HG02798 (cell line): ENCODE measurements at regions not wholly inside any gene's neighbourhood (a gene's known extent, or its start where the extent isn't known, plus 50 kb on each side); places are given as distances from the start of the nearest gene placed in this dataset.

Experiments used
- ATAC-seq: cut with Tn5 transposase; IDR thresholded peaks from one replicate; pipeline ENCODE4 v1.9.1; 2021; ENCODE audit warnings: mild to moderate bottlenecking; ENCODE audit not compliant: unreplicated experiment, poor library complexity

DNA sequence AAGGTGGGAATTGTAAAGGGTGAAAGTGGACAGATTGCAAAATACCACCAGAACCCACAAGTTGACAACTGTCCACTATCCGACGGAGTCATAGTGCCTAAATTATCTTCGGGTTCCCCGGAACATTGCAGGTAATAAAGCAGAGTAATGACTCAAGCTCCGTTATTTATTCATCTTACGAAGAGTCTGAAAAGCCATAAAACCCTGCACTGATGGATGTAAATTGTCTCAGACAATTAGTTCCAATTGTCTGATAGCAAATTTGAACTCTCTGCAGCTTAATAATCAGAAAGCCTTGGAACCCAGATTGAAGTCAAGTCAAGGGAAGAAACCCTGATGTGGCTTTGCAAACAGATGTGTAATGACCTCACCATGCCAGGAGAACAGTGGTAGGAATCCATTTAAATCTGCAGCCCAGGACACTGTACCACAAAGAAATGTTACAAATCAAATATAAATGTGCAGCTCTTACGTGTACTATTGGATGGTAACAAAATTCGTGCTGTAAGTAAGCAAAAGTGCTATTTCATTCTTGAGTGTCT lies 437.3 kb upstream of the SOX11 start:
- ATAC-seq: no peak

GRCh38 chr2:5263291-5263690 lies 428.9 kb upstream of the SOX11 start:
- ATAC-seq: no peak

GRCh38 chr2:5264361-5264760 lies 427.8 kb upstream of the SOX11 start:
- no peak for ATAC-seq

DNA sequence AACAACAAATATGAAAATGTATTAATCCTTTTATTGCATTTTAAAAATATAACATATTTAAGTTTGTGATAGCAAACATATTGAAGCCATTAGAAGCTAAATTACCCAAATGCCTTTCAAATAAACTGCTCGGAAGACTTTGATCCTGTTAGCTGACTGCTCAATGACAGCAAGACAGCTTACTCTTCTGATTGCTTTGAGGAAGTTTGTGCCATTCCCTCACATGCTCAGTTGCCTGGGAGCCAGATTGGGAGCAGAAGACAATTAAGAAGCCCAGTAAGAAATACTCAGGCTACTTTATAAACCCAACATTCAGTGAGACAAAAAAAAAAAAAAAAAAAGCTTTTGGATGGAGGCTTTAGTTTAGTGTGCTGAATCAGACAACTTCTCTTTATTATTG lies 407.1 kb upstream of the SOX11 start:
- no peak for ATAC-seq

- no peak for ATAC-seq
These were observed 406.1 kb upstream of the SOX11 start for GRCh38 chr2:5285872-5286769.

- no peak for ATAC-seq
These were observed 404.4 kb upstream of the SOX11 start for GRCh38 chr2:5287558-5288334.

GRCh38 chr2:5290900-5291546 lies 401.2 kb upstream of the SOX11 start:
- ATAC-seq: no peak

DNA sequence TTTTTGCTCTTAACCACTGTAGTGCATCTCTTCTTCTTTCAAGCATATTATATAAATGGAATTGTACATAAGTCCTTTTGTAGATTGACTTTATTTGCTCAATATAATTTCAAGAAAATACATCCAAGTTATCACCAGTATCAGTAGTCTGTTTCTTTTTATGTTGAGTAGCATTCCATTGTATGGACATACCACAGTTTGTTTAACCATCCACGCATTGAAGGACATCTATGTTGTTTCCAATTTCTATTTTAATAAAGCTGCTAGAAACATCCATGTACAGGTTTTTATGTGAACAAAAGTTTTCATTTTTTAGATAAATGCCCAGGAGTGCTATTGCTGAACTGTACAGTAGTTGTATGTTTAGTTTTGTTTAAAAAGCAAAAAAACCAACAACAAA lies 387.5 kb upstream of the SOX11 start:
- ATAC-seq: no peak

- no peak for ATAC-seq
These were observed 377.1 kb upstream of the SOX11 start for GRCh38 chr2:5315041-5315440.

- no peak for ATAC-seq
These were observed 376.7 kb upstream of the SOX11 start for GRCh38 chr2:5315512-5315911.

- no peak for ATAC-seq
These were observed 376.1 kb upstream of the SOX11 start for GRCh38 chr2:5316001-5316490.

GRCh38 chr2:5319493-5319892 lies 372.7 kb upstream of the SOX11 start:
- ATAC-seq: no peak

DNA sequence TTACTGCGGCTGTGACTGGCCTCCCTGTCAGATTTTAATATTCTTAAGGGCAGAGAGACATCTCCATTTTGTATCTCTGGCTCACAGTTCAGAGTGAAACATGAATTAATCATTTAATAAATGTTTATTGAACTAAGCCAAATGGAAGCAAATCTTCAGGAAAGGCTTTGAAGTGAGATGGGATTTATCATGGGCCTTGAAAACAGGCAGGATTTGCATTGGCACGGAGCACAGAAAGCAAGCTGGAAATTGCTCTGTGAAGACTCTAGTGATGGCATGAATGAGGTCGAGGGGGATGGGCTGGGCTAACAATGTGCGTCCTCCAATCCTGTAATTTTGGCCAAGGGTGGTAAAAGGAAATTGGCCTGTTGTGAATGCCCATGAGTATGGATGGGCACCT lies 369.8 kb upstream of the SOX11 start:
- no peak for ATAC-seq

DNA sequence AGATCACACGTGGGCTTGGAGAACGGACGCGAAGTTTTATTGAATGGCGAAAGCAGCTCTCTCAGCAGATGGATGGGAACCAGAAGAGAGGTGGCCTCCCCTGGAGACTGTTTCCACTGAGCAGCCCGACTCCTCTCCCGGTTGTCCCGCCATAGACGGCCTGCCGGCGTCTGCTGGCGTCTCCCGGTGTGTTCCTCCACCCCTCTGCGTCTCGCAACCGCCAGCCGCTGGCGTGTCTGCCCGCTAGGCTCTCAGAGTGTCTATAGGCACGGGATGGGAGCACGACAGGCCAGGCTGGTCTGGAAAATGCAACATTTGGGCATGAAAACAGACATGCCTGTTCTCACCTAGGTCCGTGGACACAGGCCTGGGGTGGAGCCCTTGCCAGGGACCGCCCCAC lies 366.7 kb upstream of the SOX11 start:
- ATAC-seq: no peak

GRCh38 chr2:5328826-5329225 lies 363.4 kb upstream of the SOX11 start:
- ATAC-seq: no peak

DNA sequence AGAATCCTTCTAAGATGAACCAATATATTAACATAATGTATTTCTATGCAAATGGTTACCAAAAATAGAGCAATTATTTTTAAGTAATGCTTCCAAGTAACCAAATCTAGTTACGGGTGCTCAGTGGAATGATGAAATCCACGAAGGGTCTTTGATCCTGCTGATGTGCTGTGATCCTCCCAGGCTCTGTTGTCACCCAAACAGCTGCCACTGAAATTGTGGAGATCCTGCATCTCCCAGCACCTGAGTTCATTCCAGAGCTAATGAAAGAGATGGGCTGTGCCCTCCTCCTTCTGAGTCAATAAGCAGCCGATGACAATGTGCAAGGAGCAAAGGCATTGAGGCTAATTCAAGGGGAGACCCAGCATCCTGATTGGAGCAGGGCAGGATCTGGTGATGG lies 362.4 kb upstream of the SOX11 start:
- ATAC-seq: no peak

DNA sequence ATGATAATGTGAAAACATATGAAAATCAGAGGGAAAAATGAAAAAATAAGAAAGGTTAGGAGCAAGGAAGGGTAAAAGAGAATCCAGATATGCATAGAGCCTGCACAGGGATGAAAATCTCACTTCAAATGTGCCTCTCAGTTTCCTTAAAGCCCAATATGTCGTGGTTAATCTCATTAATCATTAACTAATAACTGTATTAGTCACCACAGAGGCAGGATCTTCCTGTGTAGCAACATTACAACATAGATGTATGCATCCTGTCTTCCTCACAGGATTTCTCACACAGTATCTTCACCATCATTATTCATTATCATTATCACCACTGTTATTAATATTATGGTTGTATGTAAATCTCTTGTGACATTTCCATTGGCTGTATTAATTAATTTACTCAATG lies 361.2 kb upstream of the SOX11 start:
- no peak for ATAC-seq

DNA sequence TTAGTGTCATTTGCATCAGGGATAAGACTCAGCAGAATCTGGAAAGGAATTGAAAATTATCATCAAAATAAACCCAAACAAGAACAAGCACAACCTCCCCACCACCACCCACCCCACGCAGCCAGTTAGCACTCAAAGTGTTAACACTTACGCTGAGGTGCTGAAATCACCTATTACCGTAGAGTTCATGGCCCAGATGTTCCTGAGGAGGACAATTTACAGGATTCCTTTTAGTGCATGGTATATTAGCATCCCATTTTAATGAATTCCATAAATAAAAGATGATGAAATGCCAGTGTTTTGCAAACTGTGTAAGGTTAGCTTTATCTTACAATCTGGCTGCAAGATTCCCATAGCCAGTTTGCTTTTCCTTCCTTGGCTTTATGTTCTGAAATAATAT lies 359.3 kb upstream of the SOX11 start:
- no peak for ATAC-seq

DNA sequence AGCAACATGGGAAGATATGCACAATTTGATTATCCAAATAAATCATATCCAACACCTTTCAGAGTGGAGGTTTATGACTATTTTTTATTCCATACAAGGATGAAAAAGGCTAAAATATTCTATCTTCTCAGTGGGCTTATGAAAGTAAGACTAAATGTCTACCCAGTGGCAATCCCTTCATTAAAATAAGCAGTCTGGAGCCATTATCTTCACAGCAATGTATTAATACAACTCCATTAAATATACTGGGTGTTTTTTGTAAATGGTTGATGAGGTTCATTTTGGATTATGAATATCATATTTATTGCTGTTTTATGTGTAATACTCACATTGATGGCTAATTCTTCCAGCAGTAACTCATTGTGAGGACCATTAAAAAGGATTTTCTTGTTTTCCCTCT lies 352.7 kb upstream of the SOX11 start:
- no peak for ATAC-seq

DNA sequence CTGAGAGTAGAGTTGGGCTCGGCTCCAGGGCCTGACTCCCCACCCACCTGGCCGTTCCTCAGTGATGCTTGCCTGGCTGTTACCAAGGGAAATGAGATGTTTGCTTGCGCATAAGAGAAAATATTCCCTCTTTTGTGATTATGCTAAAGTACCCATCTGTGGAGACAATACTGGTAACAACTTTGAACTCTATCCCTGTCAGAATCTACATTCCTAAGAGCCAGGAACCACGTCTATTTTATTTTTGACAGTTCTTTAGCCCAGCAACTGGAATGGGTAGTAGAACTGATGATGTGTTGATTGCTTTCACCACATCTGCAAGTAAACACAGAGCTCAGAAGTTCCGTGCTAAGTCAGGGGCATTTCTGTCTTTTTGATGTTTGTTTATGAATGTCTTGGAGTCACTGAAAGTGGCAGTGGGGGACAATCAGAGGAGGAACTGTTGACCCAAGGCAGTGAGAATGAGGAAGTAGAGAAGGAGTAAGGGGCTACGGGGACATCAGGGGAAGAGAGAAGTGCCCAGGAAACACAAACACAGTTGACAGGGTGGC lies 348.3 kb upstream of the SOX11 start:
- ATAC-seq: no peak
